Activated naive CD8-positive, alpha-beta T cell treated with anti-CD3 and anti-CD28 coated beads, Interleukin-2, amount 10 ng/mL, durations not matched to agents 7 days and 5 days (primary cell): ENCODE measurements at regions not wholly inside any gene's neighbourhood (a gene's known extent, or its start where the extent isn't known, plus 50 kb on each side); places are given as distances from the start of the nearest gene placed in this dataset.

Experiments used
- ATAC-seq: fragments of 150-1000 bp; cut with Tn5 transposase; one replicate; pipeline ENCODE4 v1.10.0; 2021; ENCODE audit warnings: low read depth, moderate library complexity
- POLR2A ChIA-PET: fragments of 350-600 bp; sonication (Branson Sonifier 250); formaldehyde crosslinking; loops from one replicate; lab custom pipeline; 2021; ENCODE audit warnings: antibody characterized with exemption; lab: Charles Lee
- DNase-seq: peaks from one replicate; pipeline ENCODE4 v3.0.0; 2021
- H3K27ac Mint-ChIP-seq: one replicate; pipeline ENCODE4 v1.8.0; 2022; ENCODE audit warnings: mild to moderate bottlenecking, mixed read lengths
- H3K27me3 Mint-ChIP-seq: one replicate; pipeline ENCODE4 v1.8.0; 2022; ENCODE audit warnings: mild to moderate bottlenecking, moderate library complexity, mixed read lengths
- H3K36me3 Mint-ChIP-seq: one replicate; pipeline ENCODE4 v1.8.0; 2021; ENCODE audit warnings: mild to moderate bottlenecking, mixed read lengths
- H3K4me1 Mint-ChIP-seq: one replicate; pipeline ENCODE4 v1.8.0; 2021; ENCODE audit warnings: mixed read lengths
- H3K4me3 Mint-ChIP-seq: one replicate; pipeline ENCODE4 v1.8.0; 2022; ENCODE audit warnings: mild to moderate bottlenecking, moderate library complexity, mixed read lengths
- H3K9me3 Mint-ChIP-seq: one replicate; pipeline ENCODE4 v1.8.0; 2021; ENCODE audit warnings: mixed read lengths

- no peaks in the 10 kb centered on the region for H3K9me3 Mint-ChIP-seq
- H3K27ac Mint-ChIP-seq: no peak overlapping the region
- DNase-seq (no peak), ATAC-seq (no peak)
- POLR2A ChIA-PET: no interaction called here
- peaks cover 2% of the 10 kb centered on the region for H3K27me3 Mint-ChIP-seq
- no peaks in the 10 kb centered on the region for H3K36me3 Mint-ChIP-seq
- H3K4me3 Mint-ChIP-seq: no peak overlapping the region
- H3K4me1 Mint-ChIP-seq: no peaks in the 10 kb centered on the region
Measured at GRCh38 chr10:113350311-113351040, 202.4 kb upstream of the HABP2 start.

GRCh38 chr10:113354711-113355110 is 198.1 kb upstream of the HABP2 start:
- Mint-ChIP-seq H3K36me3 (no peaks in the 10 kb centered on the region), H3K27ac (no peak overlapping the region), H3K27me3 (no peaks in the 10 kb centered on the region)

GRCh38 chr10:113356794-113357680 is 195.8 kb upstream of the HABP2 start:
- no peak for DNase-seq
- Mint-ChIP-seq H3K4me1 (no peaks in the 10 kb centered on the region), H3K4me3 (no peak overlapping the region), H3K36me3 (no peaks in the 10 kb centered on the region), H3K27me3 (no peaks in the 10 kb centered on the region), H3K27ac (no peak overlapping the region), H3K9me3 (no peaks in the 10 kb centered on the region)
- no peak for ATAC-seq
- POLR2A ChIA-PET: no interaction called here

More at GRCh38 chr10:113354711-113355110, 198.1 kb upstream of the HABP2 start:
- Mint-ChIP-seq H3K4me1 (no peaks in the 10 kb centered on the region), H3K4me3 (no peak overlapping the region), H3K9me3 (no peaks in the 10 kb centered on the region)
- no peak for ATAC-seq
- no peak for DNase-seq
- POLR2A ChIA-PET: no interaction called here

DNA sequence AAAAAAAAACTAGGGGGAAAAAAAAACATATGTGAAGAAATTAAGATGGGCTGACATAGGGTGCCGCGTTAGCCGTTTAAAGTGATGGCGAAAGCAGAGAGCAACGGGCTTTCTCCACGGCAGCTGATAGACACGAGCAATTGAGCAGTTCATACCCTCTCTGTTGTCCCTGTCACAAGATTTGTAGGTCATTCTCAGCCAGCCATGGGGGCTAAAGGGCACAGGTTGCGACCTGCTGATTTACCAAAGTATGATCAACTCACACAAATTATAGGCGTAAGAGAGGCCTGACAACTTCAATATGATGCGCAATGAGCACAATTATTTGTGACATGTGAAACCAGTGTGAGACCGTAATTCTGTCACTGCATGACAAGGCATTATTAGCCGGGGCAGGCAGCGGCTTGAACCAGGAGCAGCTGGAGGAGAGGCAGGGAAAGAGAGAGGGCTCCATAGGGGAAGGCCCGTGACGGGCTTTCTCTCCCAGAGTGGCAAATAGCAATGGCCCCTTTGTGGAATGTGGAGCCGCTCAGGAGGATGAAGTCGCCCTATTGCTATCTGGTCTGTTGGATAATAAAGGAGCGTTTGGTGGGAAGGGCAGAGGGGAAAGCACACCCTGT is 195.1 kb upstream of the HABP2 start:
- peaks cover 2% of the 10 kb centered on the region for H3K27me3 Mint-ChIP-seq
- H3K27ac Mint-ChIP-seq: no peak overlapping the region
- DNase-seq (no peak), ATAC-seq (no peak)
- no peaks in the 10 kb centered on the region for H3K36me3 Mint-ChIP-seq
- POLR2A ChIA-PET: no interaction called here
- peaks cover 1% of the 10 kb centered on the region for H3K4me1 Mint-ChIP-seq
- H3K4me3 Mint-ChIP-seq: no peak overlapping the region
- H3K9me3 Mint-ChIP-seq: no peaks in the 10 kb centered on the region

DNA sequence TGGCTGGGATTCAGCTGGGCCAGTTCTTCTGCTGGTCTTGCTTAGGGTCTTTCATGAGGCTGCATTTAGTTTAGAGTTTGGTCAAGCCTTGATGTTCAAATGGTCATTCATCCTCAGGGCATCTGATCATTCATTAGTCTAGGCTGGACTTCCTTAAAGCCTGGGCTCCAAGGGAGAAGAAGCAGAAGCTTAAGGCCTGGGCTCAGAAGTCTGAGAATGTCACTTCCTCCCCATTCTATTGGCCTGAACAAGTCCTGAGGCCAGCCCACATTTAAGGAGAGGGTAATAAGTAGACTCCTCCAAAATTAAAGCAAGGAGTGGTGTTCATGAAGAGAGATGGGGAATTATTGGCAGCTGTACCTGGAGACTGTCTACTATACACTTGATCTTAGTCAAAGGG is 193.2 kb upstream of the HABP2 start:
- Mint-ChIP-seq H3K4me1 (peaks cover 2% of the 10 kb centered on the region), H3K27me3 (peaks cover 2% of the 10 kb centered on the region), H3K9me3 (peaks cover under 1% of the 10 kb centered on the region), H3K36me3 (no peaks in the 10 kb centered on the region), H3K4me3 (no peak overlapping the region), H3K27ac (no peak overlapping the region)
- DNase-seq: no peak
- POLR2A ChIA-PET: no interaction called here
- no peak for ATAC-seq

GRCh38 chr10:113360870-113361269 is 192.0 kb upstream of the HABP2 start:
- no peak for ATAC-seq
- no peak for DNase-seq
- Mint-ChIP-seq H3K4me3 (no peak overlapping the region), H3K27me3 (peaks cover 5% of the 10 kb centered on the region), H3K27ac (no peak overlapping the region), H3K4me1 (peaks cover 4% of the 10 kb centered on the region), H3K36me3 (no peaks in the 10 kb centered on the region), H3K9me3 (peaks cover 7% of the 10 kb centered on the region)
- POLR2A ChIA-PET: no interaction called here

DNA sequence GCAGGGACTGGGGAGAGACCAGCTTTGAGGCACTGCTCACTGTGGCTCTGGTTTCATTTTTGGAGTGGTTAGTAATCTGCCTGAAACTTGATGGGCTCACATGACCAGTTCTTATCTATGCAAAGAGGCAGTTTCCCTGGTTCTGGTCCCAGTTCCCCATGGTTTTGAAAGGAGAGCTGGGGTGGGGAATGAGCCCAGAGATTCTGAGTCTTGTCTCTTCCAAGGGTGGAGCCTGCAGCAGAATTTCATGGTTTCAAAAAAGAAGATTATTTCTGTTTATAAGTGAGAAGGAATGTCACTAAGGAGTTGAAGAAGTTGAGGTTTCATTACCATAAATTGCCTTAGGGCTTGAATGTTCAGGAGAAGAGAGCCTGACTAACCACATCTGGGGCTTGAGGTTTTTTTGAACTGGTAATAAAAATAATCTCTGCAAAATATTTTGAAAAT is 190.2 kb upstream of the HABP2 start:
- DNase-seq (no peak), ATAC-seq (no peak)
- POLR2A ChIA-PET: no interaction called here
- H3K27me3 Mint-ChIP-seq: peaks cover 5% of the 10 kb centered on the region
- H3K4me3 Mint-ChIP-seq: no peak overlapping the region
- H3K36me3 Mint-ChIP-seq: no peaks in the 10 kb centered on the region
- peaks cover 8% of the 10 kb centered on the region for H3K9me3 Mint-ChIP-seq
- H3K4me1 Mint-ChIP-seq: peaks cover 4% of the 10 kb centered on the region
- H3K27ac Mint-ChIP-seq: no peak overlapping the region

- Mint-ChIP-seq H3K27ac (no peak overlapping the region), H3K4me3 (no peak overlapping the region), H3K36me3 (no peaks in the 10 kb centered on the region), H3K4me1 (peaks cover 4% of the 10 kb centered on the region), H3K27me3 (peaks cover 7% of the 10 kb centered on the region), H3K9me3 (peaks cover 10% of the 10 kb centered on the region)
- no peak for ATAC-seq
- no peak for DNase-seq
- POLR2A ChIA-PET: interaction anchor here (0.6 kb wide), 1 partner anchor 134 kb away, joined by 3 read pairs; no protein-coding TSS in a partner anchor
Measured at GRCh38 chr10:113364227-113364626, 188.6 kb upstream of the HABP2 start.

DNA sequence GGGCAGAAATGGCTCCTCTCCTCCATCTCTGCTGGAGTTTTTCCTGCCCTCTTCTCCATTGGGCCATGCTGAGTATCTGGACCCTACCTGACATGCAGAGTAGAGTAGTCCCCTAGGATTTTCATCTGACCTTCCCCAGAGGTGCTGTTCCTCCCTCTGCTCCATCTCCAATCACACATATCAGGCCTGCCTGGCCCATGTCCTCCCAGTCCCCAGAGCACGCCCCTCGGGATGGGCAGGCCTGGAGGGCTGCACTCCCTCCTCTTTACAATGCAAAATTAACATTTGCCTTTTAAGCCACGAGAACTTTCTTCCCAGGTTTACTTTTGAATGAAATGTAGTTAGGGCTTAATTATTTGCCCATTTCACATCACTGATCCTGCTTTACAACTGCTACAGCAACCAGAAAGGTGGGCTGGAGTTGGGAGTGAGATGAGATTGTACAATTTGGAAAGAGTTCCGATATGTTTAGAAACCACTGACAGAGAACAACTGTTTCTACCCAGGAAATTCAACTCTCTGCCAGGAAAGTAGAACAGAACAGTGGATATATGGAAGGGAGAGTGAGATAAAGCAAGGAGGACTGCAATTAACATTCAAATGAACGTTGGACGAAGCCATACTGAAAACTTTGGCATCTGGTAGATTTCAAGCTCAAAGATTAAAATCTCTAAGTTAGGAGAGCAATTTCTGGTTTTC is 184.0 kb upstream of the HABP2 start:
- ATAC-seq (no peak), DNase-seq (no peak)
- Mint-ChIP-seq H3K4me1 (peaks cover 3% of the 10 kb centered on the region), H3K27me3 (peaks cover 12% of the 10 kb centered on the region), H3K9me3 (peaks cover 10% of the 10 kb centered on the region), H3K27ac (no peak overlapping the region), H3K4me3 (no peak overlapping the region), H3K36me3 (no peaks in the 10 kb centered on the region)
- POLR2A ChIA-PET: no interaction called here

GRCh38 chr10:113369365-113369694 is 183.5 kb upstream of the HABP2 start:
- no peaks in the 10 kb centered on the region for H3K36me3 Mint-ChIP-seq
- no peak overlapping the region for H3K27ac Mint-ChIP-seq
- peaks cover 13% of the 10 kb centered on the region for H3K27me3 Mint-ChIP-seq
- H3K4me3 Mint-ChIP-seq: no peak overlapping the region
- POLR2A ChIA-PET: no interaction called here
- ATAC-seq (no peak), DNase-seq (no peak)
- H3K4me1 Mint-ChIP-seq: peaks cover 3% of the 10 kb centered on the region
- H3K9me3 Mint-ChIP-seq: peaks cover 10% of the 10 kb centered on the region

GRCh38 chr10:113376428-113376827 is 176.4 kb upstream of the HABP2 start:
- Mint-ChIP-seq H3K36me3 (no peaks in the 10 kb centered on the region), H3K4me1 (peaks cover 4% of the 10 kb centered on the region), H3K4me3 (no peak overlapping the region), H3K27ac (no peak overlapping the region), H3K27me3 (peaks cover 22% of the 10 kb centered on the region), H3K9me3 (no peaks in the 10 kb centered on the region)
- ATAC-seq (no peak), DNase-seq (no peak)
- POLR2A ChIA-PET: no interaction called here

DNA sequence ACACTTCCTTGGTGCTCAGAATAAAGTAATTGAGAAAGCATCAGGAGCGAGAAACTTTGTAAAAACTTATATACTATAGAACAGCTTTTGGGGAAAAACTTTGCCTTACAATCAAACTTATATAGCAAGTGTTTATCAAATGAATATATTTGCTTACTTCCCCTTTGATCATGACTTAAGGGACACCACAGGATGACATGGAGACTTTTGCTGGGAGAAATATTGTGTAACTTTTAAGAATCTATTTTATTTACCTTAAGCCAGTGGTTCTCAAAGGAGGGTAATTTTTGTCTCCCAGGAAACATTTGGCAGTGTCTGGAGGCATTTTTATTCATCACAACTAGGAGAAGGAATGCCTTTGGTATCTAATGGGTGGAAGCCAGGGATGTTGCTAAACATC is 173.8 kb upstream of the HABP2 start:
- H3K4me3 Mint-ChIP-seq: no peak overlapping the region
- DNase-seq (no peak), ATAC-seq (no peak)
- H3K27ac Mint-ChIP-seq: no peak overlapping the region
- peaks cover 17% of the 10 kb centered on the region for H3K4me1 Mint-ChIP-seq
- H3K27me3 Mint-ChIP-seq: peaks cover 16% of the 10 kb centered on the region
- H3K9me3 Mint-ChIP-seq: no peaks in the 10 kb centered on the region
- POLR2A ChIA-PET: no interaction called here
- no peaks in the 10 kb centered on the region for H3K36me3 Mint-ChIP-seq

DNA sequence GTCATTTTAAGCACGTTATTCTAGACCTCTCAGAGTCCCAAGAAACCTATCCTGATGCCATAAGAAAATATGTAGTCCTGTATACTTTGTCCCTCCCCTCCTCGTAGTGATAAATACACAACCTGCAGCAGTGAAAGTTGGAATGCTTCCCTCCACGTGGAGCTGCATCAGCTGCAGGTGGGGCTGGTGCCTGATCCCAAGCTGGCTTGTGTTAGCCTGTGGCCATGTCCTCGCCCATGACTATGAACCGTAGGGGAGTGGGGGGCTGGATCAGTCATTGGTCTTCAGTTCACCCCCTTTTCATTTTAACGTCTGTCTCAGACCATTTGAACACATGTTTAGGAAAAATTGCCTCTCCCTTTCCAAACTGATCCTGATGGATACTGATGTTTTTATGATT is 171.4 kb upstream of the HABP2 start:
- POLR2A ChIA-PET: no interaction called here
- DNase-seq (no peak), ATAC-seq (no peak)
- Mint-ChIP-seq H3K9me3 (no peaks in the 10 kb centered on the region), H3K4me3 (peak overlapping the region; percentile 88), H3K27me3 (peaks cover 26% of the 10 kb centered on the region), H3K36me3 (no peaks in the 10 kb centered on the region), H3K27ac (peak overlapping the region; percentile 96), H3K4me1 (peaks cover 27% of the 10 kb centered on the region)
